WERI-Rb-1 (cell line): ENCODE measurements at regions not wholly inside any gene's neighbourhood (a gene's known extent, or its start where the extent isn't known, plus 50 kb on each side); places are given as distances from the start of the nearest gene placed in this dataset.

Experiments used
- DNase-seq: peaks from one replicate; pipeline ENCODE4 v3.0.0-alpha.2; 2020
- H3K27ac ChIP-seq: fragments of 250-450 bp; sonication (Bioruptor Pico); 2 replicates; pipeline ENCODE4 v1.5.1; 2020; ENCODE audit warnings: mild to moderate bottlenecking, moderate library complexity
- H3K27me3 ChIP-seq: fragments of 250-450 bp; sonication (Bioruptor Pico); 2 replicates; pipeline ENCODE4 v1.5.1; 2021; ENCODE audit warnings: mild to moderate bottlenecking, low read depth, moderate library complexity; ENCODE audit not compliant: insufficient read depth, severe bottlenecking
- H3K36me3 ChIP-seq: fragments of 250-450 bp; sonication (Bioruptor Pico); 2 replicates; pipeline ENCODE4 v1.5.1; 2020; ENCODE audit warnings: mild to moderate bottlenecking, moderate library complexity
- H3K4me3 ChIP-seq: 2 replicates; pipeline ENCODE4 v1.5.1; 2011; ENCODE audit warnings: low read depth, mild to moderate bottlenecking, control low read depth, low read length
- H3K9me3 ChIP-seq: fragments of 250-450 bp; sonication (Bioruptor Pico); 2 replicates; pipeline ENCODE4 v1.5.1; 2021; ENCODE audit warnings: mild to moderate bottlenecking, moderate library complexity; ENCODE audit not compliant: severe bottlenecking
- TF ChIP-seq, protein P1 (sequence below): IDR thresholded peaks from 2 replicates; pipeline ENCODE4 v1.5.1; 2011; ENCODE audit warnings: low read depth, mild to moderate bottlenecking, control low read depth, inconsistent platforms, low read length

DNA sequence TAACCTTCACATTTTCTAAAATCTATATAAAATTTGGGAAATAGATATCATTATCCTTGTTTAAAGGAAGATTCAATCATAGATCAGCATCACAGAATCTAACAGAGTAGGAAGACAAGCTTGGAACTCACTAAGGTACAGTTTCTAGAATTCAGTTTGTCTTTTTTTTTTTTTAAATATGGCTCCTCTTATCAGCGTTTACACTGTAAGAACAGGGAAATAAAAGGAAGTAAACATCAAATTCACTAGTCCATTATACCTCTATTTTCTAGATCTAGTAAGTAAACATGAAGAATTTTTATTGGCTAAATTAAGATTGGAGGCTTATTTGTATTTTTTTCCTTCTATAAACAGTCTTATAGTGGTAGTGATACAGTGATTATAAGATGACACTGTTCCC is 144.9 kb downstream of the LRIG3 start:
- no peaks in the 10 kb centered on the region for H3K27me3 ChIP-seq
- no peak overlapping the region for H3K27ac ChIP-seq
- H3K4me3 ChIP-seq, result no peak overlapping the region
- TF ChIP-seq, protein P1, sequence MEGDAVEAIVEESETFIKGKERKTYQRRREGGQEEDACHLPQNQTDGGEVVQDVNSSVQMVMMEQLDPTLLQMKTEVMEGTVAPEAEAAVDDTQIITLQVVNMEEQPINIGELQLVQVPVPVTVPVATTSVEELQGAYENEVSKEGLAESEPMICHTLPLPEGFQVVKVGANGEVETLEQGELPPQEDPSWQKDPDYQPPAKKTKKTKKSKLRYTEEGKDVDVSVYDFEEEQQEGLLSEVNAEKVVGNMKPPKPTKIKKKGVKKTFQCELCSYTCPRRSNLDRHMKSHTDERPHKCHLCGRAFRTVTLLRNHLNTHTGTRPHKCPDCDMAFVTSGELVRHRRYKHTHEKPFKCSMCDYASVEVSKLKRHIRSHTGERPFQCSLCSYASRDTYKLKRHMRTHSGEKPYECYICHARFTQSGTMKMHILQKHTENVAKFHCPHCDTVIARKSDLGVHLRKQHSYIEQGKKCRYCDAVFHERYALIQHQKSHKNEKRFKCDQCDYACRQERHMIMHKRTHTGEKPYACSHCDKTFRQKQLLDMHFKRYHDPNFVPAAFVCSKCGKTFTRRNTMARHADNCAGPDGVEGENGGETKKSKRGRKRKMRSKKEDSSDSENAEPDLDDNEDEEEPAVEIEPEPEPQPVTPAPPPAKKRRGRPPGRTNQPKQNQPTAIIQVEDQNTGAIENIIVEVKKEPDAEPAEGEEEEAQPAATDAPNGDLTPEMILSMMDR, result no peak
- DNase-seq, result no peak
- no peaks in the 10 kb centered on the region for H3K9me3 ChIP-seq
- no peaks in the 10 kb centered on the region for H3K36me3 ChIP-seq

DNA sequence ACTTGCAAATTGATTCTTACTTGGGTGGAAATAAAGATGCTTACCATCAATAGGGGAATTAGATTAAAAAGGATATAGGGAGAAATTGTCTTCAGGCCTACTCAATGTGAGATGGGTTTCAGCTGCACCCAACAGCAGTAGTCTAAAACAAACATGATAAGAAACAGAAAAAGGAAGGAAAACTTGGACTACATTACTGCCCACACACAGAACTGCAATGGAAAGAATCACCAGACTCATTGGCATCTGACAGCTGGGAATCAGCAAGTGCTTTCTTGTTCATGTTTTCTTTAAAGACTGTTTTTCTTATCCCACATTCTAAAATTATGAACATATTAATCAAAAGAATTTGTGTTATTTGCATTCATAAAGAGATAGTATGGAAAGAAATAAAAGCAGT is 144.2 kb downstream of the LRIG3 start:
- DNase-seq, result no peak
- Histone ChIP-seq H3K4me3 (no peak overlapping the region), H3K9me3 (no peaks in the 10 kb centered on the region), H3K27me3 (no peaks in the 10 kb centered on the region), H3K27ac (no peak overlapping the region), H3K36me3 (no peaks in the 10 kb centered on the region)
- TF ChIP-seq, protein P1, result no peak

DNA sequence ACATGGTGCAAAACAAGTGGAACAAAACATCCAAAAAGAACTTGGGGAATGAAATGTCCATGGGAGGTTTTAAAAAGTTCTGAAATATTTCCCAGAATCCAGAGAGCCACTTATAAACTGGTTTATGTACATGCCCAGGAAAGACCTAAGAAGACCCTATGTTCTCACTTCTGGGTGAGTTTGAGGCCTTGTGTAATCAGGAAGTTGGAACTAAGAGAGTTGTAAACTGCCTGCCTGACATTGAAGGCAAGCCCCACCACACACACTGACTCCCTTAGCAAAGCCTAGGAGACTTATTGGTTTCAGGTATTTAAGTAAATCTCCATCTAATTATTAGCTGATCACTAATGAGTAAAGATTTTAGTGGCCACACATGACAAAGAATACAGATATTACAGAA is 142.5 kb downstream of the LRIG3 start:
- no peak for DNase-seq
- no peak overlapping the region for H3K27ac ChIP-seq
- no peak overlapping the region for H3K4me3 ChIP-seq
- TF ChIP-seq, protein P1, result no peak
- H3K9me3 ChIP-seq, result no peaks in the 10 kb centered on the region
- no peaks in the 10 kb centered on the region for H3K27me3 ChIP-seq
- H3K36me3 ChIP-seq, result no peaks in the 10 kb centered on the region

DNA sequence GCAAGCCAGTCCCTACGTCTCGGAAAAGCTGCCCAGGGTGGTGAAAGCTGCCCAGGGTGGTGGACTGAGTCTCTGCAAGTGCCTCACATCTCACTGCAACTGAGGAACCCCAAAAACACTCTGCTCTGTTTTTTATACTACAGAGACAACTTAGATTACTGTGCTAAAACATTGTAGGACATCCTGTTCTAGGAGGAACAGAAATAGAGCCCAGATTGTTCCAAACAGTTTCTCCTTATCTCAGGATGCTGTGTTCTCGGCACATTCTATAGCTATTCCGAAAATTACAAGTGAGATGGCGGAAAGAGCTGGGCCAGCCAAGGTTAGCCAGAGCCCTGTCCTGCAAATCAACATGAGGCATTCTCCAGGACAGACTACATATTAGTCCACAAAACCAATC is 138.7 kb downstream of the LRIG3 start:
- Histone ChIP-seq H3K27me3 (no peaks in the 10 kb centered on the region), H3K36me3 (no peaks in the 10 kb centered on the region), H3K27ac (no peak overlapping the region), H3K4me3 (no peak overlapping the region), H3K9me3 (no peaks in the 10 kb centered on the region)
- no peak for DNase-seq
- TF ChIP-seq, protein P1, result no peak

DNA sequence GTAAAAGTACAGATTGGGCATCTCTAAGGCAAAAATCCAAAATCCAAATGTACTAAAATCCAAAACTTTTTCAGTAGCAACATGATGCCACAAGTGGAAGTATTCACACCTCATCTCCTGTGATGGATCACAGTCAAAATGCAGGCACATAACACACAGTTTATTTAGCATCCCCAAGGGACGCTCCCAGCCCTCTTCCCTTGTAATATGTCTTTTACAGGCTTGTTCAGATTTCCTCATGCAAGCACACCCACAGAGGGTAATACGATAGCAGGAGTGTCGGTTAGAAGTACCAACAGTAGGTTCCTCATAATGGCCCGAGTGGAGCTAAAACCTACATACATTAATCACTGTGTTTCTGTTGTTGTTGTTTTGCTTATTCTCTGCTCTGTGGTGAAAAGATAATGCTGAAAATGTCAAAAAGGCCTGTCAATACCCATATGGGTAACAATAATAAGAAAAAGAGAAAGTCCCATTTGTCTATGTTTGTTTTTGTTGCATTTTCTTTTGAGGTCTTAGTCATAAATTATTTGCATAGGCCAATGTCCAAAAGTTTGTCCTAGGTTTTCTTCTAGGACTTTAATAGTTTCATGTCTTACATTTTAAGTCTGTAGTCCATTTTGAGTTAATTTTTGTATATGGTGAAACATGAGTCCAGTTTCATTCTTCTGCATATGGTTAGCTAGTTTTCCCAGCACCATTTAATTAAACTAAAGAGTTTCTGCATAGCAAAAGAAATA is 133.1 kb downstream of the LRIG3 start:
- no peak overlapping the region for H3K27ac ChIP-seq
- H3K36me3 ChIP-seq, result no peaks in the 10 kb centered on the region
- DNase-seq, result no peak
- no peak overlapping the region for H3K4me3 ChIP-seq
- no peaks in the 10 kb centered on the region for H3K9me3 ChIP-seq
- H3K27me3 ChIP-seq, result no peaks in the 10 kb centered on the region
- TF ChIP-seq, protein P1, result no peak

DNA sequence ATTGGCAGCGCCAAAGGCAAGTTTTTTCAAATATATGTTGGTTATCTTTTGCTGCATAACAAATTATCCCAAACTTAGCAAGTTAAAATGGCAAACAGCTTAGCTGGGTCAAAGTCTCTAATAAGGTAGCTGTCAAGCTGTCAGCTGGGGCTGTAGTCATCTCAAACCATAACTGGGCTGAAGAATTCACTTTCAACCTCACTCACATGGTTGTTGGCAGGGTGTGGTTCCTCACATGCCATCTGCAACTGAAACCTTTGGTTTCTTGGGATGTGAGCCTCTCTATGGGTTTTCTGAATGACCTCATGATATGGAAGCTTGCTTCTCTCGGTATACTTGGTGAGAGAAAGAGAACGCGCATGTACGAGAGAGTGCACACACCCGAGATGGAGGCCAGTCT is 125.4 kb downstream of the LRIG3 start:
- no peak for DNase-seq
- H3K4me3 ChIP-seq, result no peak overlapping the region
- H3K27ac ChIP-seq, result no peak overlapping the region
- H3K36me3 ChIP-seq, result no peaks in the 10 kb centered on the region
- no peaks in the 10 kb centered on the region for H3K27me3 ChIP-seq
- TF ChIP-seq, protein P1, result no peak
- H3K9me3 ChIP-seq, result peaks cover 5% of the 10 kb centered on the region
